H1 (cell line): ENCODE measurements at regions not wholly inside any gene's neighbourhood (a gene's known extent, or its start where the extent isn't known, plus 50 kb on each side); places are given as distances from the start of the nearest gene placed in this dataset.

Experiments used
- CTCF ChIA-PET: fragments of 300-600 bp; sonication (Branson Sonifier 250); formaldehyde crosslinking; loops from one replicate; lab custom pipeline; 2021; ENCODE audit not compliant: partially characterized antibody; lab: Charles Lee
- POLR2A ChIA-PET: fragments of 300-600 bp; sonication (Branson Sonifier 250); formaldehyde crosslinking; loops from one replicate; lab custom pipeline; 2021; ENCODE audit warnings: inconsistent platforms; ENCODE audit not compliant: partially characterized antibody; lab: Charles Lee
- DNase-seq, 2 experiments: peaks; one replicate each; pipeline versions ENCODE4 v3.0.0 to v3.0.0-alpha.2; 2010 to 2022; ENCODE audit warnings: low spot score in 2 of 2, low read depth in 1 of 2, mixed read lengths in 1 of 2
- FAIRE-seq: peaks from 2 replicates; lab custom pipeline; 2011; peaks lifted over from hg19 to GRCh38; lab: Jason Lieb, UNC
- H2AFZ ChIP-seq: 2 replicates; pipeline ENCODE4 v1.8.1; 2012; ENCODE audit warnings: low read length, inconsistent platforms
- H2AK5ac ChIP-seq: 2 replicates; pipeline ENCODE4 v1.6.1; 2013; ENCODE audit warnings: low read depth, low read length
- H2BK120ac ChIP-seq: replicated peaks from 2 replicates; pipeline ENCODE3; 2013; ENCODE audit warnings: low read depth, low read length, inconsistent platforms
- H2BK12ac ChIP-seq: 2 replicates; pipeline ENCODE4 v1.6.1; 2013; ENCODE audit warnings: low read depth, low read length
- H2BK15ac ChIP-seq: 2 replicates; pipeline ENCODE4 v1.6.1; 2013; ENCODE audit warnings: low read length
- H2BK20ac ChIP-seq: 2 replicates; pipeline ENCODE4 v1.6.1; 2013; ENCODE audit warnings: low read length
- H2BK5ac ChIP-seq: 2 replicates; pipeline ENCODE4 v1.6.1; 2013; ENCODE audit warnings: low read depth, low read length
- H3K14ac ChIP-seq: 2 replicates; pipeline ENCODE4 v1.6.1; 2013; ENCODE audit warnings: inconsistent platforms; ENCODE audit not compliant: insufficient read length
- H3K18ac ChIP-seq: 2 replicates; pipeline ENCODE4 v1.6.1; 2013; ENCODE audit warnings: low read length; ENCODE audit errors: extremely low read depth
- H3K23ac ChIP-seq: 2 replicates; pipeline ENCODE4 v1.6.1; 2013; ENCODE audit warnings: inconsistent platforms; ENCODE audit not compliant: insufficient read length
- H3K23me2 ChIP-seq: 2 replicates; pipeline ENCODE4 v1.6.1; 2013; ENCODE audit warnings: low read depth, low read length
- H3K27ac ChIP-seq: 2 replicates; pipeline ENCODE4 v1.6.1; 2011; ENCODE audit warnings: low read depth, low read length, inconsistent platforms
- H3K27me3 ChIP-seq, 4 experiments: replicated peaks in 1 of 4; 1 replicate in 1 of 4; 2 replicates in 3 of 4; pipeline versions ENCODE4 v1.6.1 to v1.8.1; 2011 to 2013; ENCODE audit warnings: low read length in 3 of 4, mild to moderate bottlenecking in 3 of 4, inconsistent platforms in 2 of 4, mixed read lengths in 2 of 4, moderate library complexity in 1 of 4; ENCODE audit not compliant: control insufficient read depth in 3 of 4, insufficient read depth in 3 of 4; ENCODE audit errors: extremely low read depth in 1 of 4
- H3K36me3 ChIP-seq, 4 experiments: 2 replicates each; pipeline versions ENCODE4 v1.6.1 to v1.8.1; 2011 to 2013; ENCODE audit warnings: mild to moderate bottlenecking in 4 of 4, low read length in 3 of 4, moderate library complexity in 2 of 4, control low read depth in 1 of 4, inconsistent platforms in 1 of 4; ENCODE audit not compliant: insufficient read depth in 4 of 4, control insufficient read depth in 2 of 4
- H3K4ac ChIP-seq: replicated peaks from 2 replicates; pipeline ENCODE3; 2013; ENCODE audit warnings: low read length, low read depth, mixed read lengths, inconsistent platforms; ENCODE audit not compliant: insufficient read length
- H3K4me1 ChIP-seq, 4 experiments: replicated peaks in 1 of 4; 1 replicate in 1 of 4; 2 replicates in 3 of 4; pipeline versions ENCODE4 v1.6.1 to v1.8.1; 2011 to 2013; ENCODE audit warnings: low read length in 3 of 4, inconsistent platforms in 2 of 4, mixed read lengths in 1 of 4; ENCODE audit not compliant: insufficient read depth in 4 of 4, control insufficient read depth in 3 of 4
- H3K4me2 ChIP-seq, 2 experiments: 2 replicates each; pipeline versions ENCODE4 v1.6.1 to v1.8.1; 2011 to 2013; ENCODE audit warnings: low read depth in 2 of 2, low read length in 2 of 2, control low read depth in 1 of 2, inconsistent platforms in 1 of 2, mild to moderate bottlenecking in 1 of 2; ENCODE audit not compliant: insufficient read depth in 1 of 2
- H3K4me3 ChIP-seq, 4 experiments: fragments of 200-600, 300-600 bp in 1 of 4; sonication (generic), shearing (Covaris generic), sonication (Bioruptor Twin) in 1 of 4; 2 replicates each; pipeline versions ENCODE4 v1.5.1 to v1.8.1; 2011 to 2016; ENCODE audit warnings: low read length in 4 of 4, low read depth in 3 of 4, control low read depth in 2 of 4, inconsistent platforms in 2 of 4, mild to moderate bottlenecking in 2 of 4, mixed read lengths in 1 of 4, moderate library complexity in 1 of 4; ENCODE audit not compliant: insufficient read depth in 2 of 4; ENCODE audit errors: extremely low read depth in 1 of 4
- H3K56ac ChIP-seq: replicated peaks from 2 replicates; pipeline ENCODE3; 2013; ENCODE audit warnings: low read depth, mild to moderate bottlenecking, mixed read lengths, low read length, inconsistent platforms; ENCODE audit not compliant: insufficient read length
- H3K79me1 ChIP-seq: 2 replicates; pipeline ENCODE4 v1.6.1; 2013; ENCODE audit warnings: low read depth, low read length, control low read depth
- H3K79me2 ChIP-seq, 2 experiments: 2 replicates each; pipeline versions ENCODE4 v1.6.1 to v1.8.1; 2012 to 2013; ENCODE audit warnings: low read length in 2 of 2, mild to moderate bottlenecking in 2 of 2, inconsistent platforms in 1 of 2; ENCODE audit not compliant: insufficient read depth in 2 of 2, control insufficient read depth in 1 of 2
- H3K9ac ChIP-seq, 4 experiments: replicated peaks in 1 of 4; 1 replicate in 1 of 4; 2 replicates in 3 of 4; pipeline versions ENCODE4 v1.6.1 to v1.8.1; 2011 to 2013; ENCODE audit warnings: low read depth in 3 of 4, low read length in 3 of 4, control low read depth in 2 of 4, mild to moderate bottlenecking in 2 of 4, moderate library complexity in 2 of 4, inconsistent platforms in 1 of 4; ENCODE audit errors: extremely low read depth in 1 of 4
- H3K9me3 ChIP-seq, 2 experiments: 2 replicates each; pipeline versions ENCODE4 v1.6.1 to v1.8.1; 2012 to 2013; ENCODE audit warnings: mild to moderate bottlenecking in 2 of 2, moderate library complexity in 2 of 2, control low read depth in 1 of 2, inconsistent platforms in 1 of 2, low read depth in 1 of 2, low read length in 1 of 2, mixed read lengths in 1 of 2; ENCODE audit not compliant: insufficient read depth in 2 of 2
- H4K20me1 ChIP-seq, 2 experiments: replicated peaks in 1 of 2; 2 replicates each; pipeline versions ENCODE3 to v1.8.1; 2011 to 2013; ENCODE audit warnings: inconsistent platforms in 2 of 2, low read length in 2 of 2, mild to moderate bottlenecking in 1 of 2; ENCODE audit not compliant: insufficient read depth in 2 of 2, control insufficient read depth in 1 of 2
- H4K5ac ChIP-seq: 2 replicates; pipeline ENCODE4 v1.6.1; 2013; ENCODE audit warnings: low read length, low read depth, mixed read lengths, inconsistent platforms; ENCODE audit not compliant: insufficient read length
- H4K8ac ChIP-seq: 2 replicates; pipeline ENCODE4 v1.8.0; 2013; ENCODE audit warnings: mild to moderate bottlenecking, moderate library complexity, low read length, inconsistent platforms; ENCODE audit not compliant: insufficient read depth; ENCODE audit errors: extremely low read depth
- H4K91ac ChIP-seq: replicated peaks from 2 replicates; pipeline ENCODE3; 2013; ENCODE audit warnings: low read length, mixed read lengths, inconsistent platforms; ENCODE audit not compliant: insufficient read length
- BACH1 ChIP-seq: IDR thresholded peaks from 2 replicates; pipeline ENCODE4 v1.6.1; 2012; ENCODE audit warnings: low read length, improper control_type of control experiment
- BRCA1 ChIP-seq: IDR thresholded peaks from 2 replicates; pipeline ENCODE4 v1.6.1; 2012; ENCODE audit warnings: low read depth, low read length, improper control_type of control experiment
- CBX8 ChIP-seq: fragments of 300-800, 300-1000 bp; sonication (generic); IDR thresholded peaks from 2 replicates; pipeline ENCODE4 v1.7.1; 2016; ENCODE audit warnings: low read depth, low read length, borderline replicate concordance
- CTBP2 ChIP-seq: IDR thresholded peaks from 2 replicates; pipeline ENCODE4 v1.7.0; 2011; ENCODE audit warnings: borderline replicate concordance, mild to moderate bottlenecking, moderate library complexity, mixed read lengths, low read length; ENCODE audit not compliant: insufficient read depth, insufficient read length
- EP300 ChIP-seq, 2 experiments: IDR thresholded peaks; 1 replicate in 1 of 2; 2 replicates in 1 of 2; pipeline ENCODE4 v1.6.1; 2011 to 2012; ENCODE audit warnings: low read depth in 2 of 2, low read length in 2 of 2, mild to moderate bottlenecking in 2 of 2, borderline replicate concordance in 1 of 2, inconsistent platforms in 1 of 2, moderate library complexity in 1 of 2
- EZH2 ChIP-seq: fragments of 200-600 bp; sonication (generic); IDR thresholded peaks from 2 replicates; pipeline ENCODE4 v1.7.1; 2012; ENCODE audit warnings: low read depth, mild to moderate bottlenecking, moderate library complexity, low read length, inconsistent platforms; ENCODE audit not compliant: severe bottlenecking
- JUND ChIP-seq: IDR thresholded peaks from 2 replicates; pipeline ENCODE4 v1.6.1; 2011; ENCODE audit warnings: mild to moderate bottlenecking, improper control_type of control experiment, low read length
- KDM4A ChIP-seq: IDR thresholded peaks from one replicate; pipeline ENCODE4 v1.7.1; 2012; ENCODE audit warnings: low read depth, mild to moderate bottlenecking, moderate library complexity, low read length, inconsistent platforms; ENCODE audit not compliant: severe bottlenecking
- POU5F1 ChIP-seq: IDR thresholded peaks from 2 replicates; pipeline ENCODE4 v1.6.1; 2011; ENCODE audit warnings: low read depth, mild to moderate bottlenecking, low read length, moderate library complexity
- SIX5 ChIP-seq: IDR thresholded peaks from 2 replicates; pipeline ENCODE4 v1.6.1; 2011; ENCODE audit warnings: mild to moderate bottlenecking, low read depth, low read length
- SP4 ChIP-seq: IDR thresholded peaks from 2 replicates; pipeline ENCODE4 v1.6.1; 2012; ENCODE audit warnings: low read length, inconsistent platforms
- SUZ12 ChIP-seq: fragments of 200-600 bp; sonication (generic); IDR thresholded peaks from 2 replicates; pipeline ENCODE4 v1.6.1; 2012; ENCODE audit warnings: mild to moderate bottlenecking, inconsistent platforms, low read length, moderate library complexity, mixed read lengths
- YY1 ChIP-seq: IDR thresholded peaks from 2 replicates; pipeline ENCODE4 v1.6.1; 2011; ENCODE audit warnings: low read depth, mild to moderate bottlenecking, low read length
- WGBS, 2 experiments: shearing (Covaris generic) in 1 of 2; methylation state at CpG; one replicate each; pipeline versions ENCODE4 v1.1.6 to v1.1.7; 2013 to 2015; ENCODE audit warnings: low lambda C conversion rate in 2 of 2, mixed read lengths in 2 of 2, inconsistent platforms in 1 of 2, low coverage in 1 of 2, missing lambda C conversion rate in 1 of 2; ENCODE audit not compliant: insufficient replicate concordance in 2 of 2, insufficient coverage in 1 of 2, insufficient read length in 1 of 2; ENCODE audit errors: extremely low coverage in 1 of 2, missing lambda C conversion rate in 1 of 2; 5-methylcytosine and 5-hydroxymethylcytosine counted together

GRCh38 chrX:19912-20571 is 261.1 kb upstream of the PLCXD1 start:
- 2% methylated on average over 10 of the region's 56 CpGs; no CpG with 5 or more reads in 1 of the 2 experiments for WGBS, 2 experiments
- no peak for FAIRE-seq
- peak overlapping the region; percentile 69 to 85 for H3K4me2 ChIP-seq
- H3K36me3 ChIP-seq, result no peaks in the 10 kb centered on the region
- H3K4me3 ChIP-seq, result peak overlapping the region; percentile 17 to 56 (median 31); a peak in 6 of 8 replicates
- no peak overlapping the region for H3K4ac ChIP-seq
- no peak overlapping the region for H3K27ac ChIP-seq
- no peaks in the 10 kb centered on the region for H3K79me1 ChIP-seq
- H4K8ac ChIP-seq, result peak overlapping the region; percentile 25; the same call in 1 of the 2 replicates
- H3K14ac ChIP-seq, result no peak overlapping the region
- no peak overlapping the region for H3K56ac ChIP-seq
- H3K23me2 ChIP-seq, result peaks cover 5% of the 10 kb centered on the region; the same call in 1 of the 2 replicates
- CTCF ChIA-PET, result no interaction called here
- H2BK12ac ChIP-seq, result no peak overlapping the region
- H3K9me3 ChIP-seq, result no peaks in the 10 kb centered on the region
- no peak overlapping the region for H4K91ac ChIP-seq
- H3K4me1 ChIP-seq, result peaks cover 0 to 4% (median 0%) of the 10 kb centered on the region in 4 experiments; a peak in 2 of 7 replicates
- POLR2A ChIA-PET, result no interaction called here
- no peak overlapping the region for H3K23ac ChIP-seq
- no peaks in the 10 kb centered on the region for H4K20me1 ChIP-seq
- H2AK5ac ChIP-seq, result no peak overlapping the region
- no peaks in the 10 kb centered on the region for H3K79me2 ChIP-seq
- DNase-seq, result peak in 1 of 2 experiments; percentile 46
- no peak overlapping the region for H3K9ac ChIP-seq
- H4K5ac ChIP-seq, result no peak overlapping the region
- H2BK15ac ChIP-seq, result peak overlapping the region; percentile 88; the same call in 1 of the 2 replicates
- no peak overlapping the region for H2BK20ac ChIP-seq
- no peak overlapping the region for H2BK5ac ChIP-seq
- no peak overlapping the region; the same call in none of the 2 replicates for H3K18ac ChIP-seq
- H2BK120ac ChIP-seq, result no peak overlapping the region
- H2AFZ ChIP-seq, result no peak overlapping the region
- H3K27me3 ChIP-seq, result peaks cover 0 to 3% (median 1%) of the 10 kb centered on the region in 4 experiments; a peak in 2 of 7 replicates
- TF ChIP-seq POU5F1 (no peak), BRCA1 (no peak), BACH1 (no peak), SUZ12 (no peak), KDM4A (no peak), SP4 (no peak), CBX8 (no peak), EZH2 (no peak), YY1 (no peak), SIX5 (no peak), EP300 (IDR thresholded peaks at IDR 0.05; ENCODE audit: borderline replicate concordance in 1 of 2, low read depth in 2 of 2, low read length in 2 of 2) (no peak), CTBP2 (no peak), JUND (no peak)
